Mucosa of descending colon (tissue), 3 donors: ENCODE measurements at regions not wholly inside any gene's neighbourhood (a gene's known extent, or its start where the extent isn't known, plus 50 kb on each side); places are given as distances from the start of the nearest gene placed in this dataset.
"Not testable (repeated sequence)": the region's sequence is repeated elsewhere in the genome, so short reads cannot be mapped to it uniquely, and the experiment has no call there.

Source experiments
- ATAC-seq: fragments of 200-7000 bp; cut with Tn5 transposase; one replicate; pipeline ENCODE4 v1.9.1; 2020; ENCODE audit warnings: mild to moderate bottlenecking, moderate library complexity
- DNase-seq, 3 donors: peaks; one replicate each; pipeline ENCODE4 v3.0.0-alpha.2; 2020
- H3K36me3 ChIP-seq: fragments of 200-600 bp; one replicate; pipeline ENCODE4 v1.8.0; 2021; ENCODE audit warnings: low read depth, mild to moderate bottlenecking
- H3K4me1 ChIP-seq: fragments of 200-600 bp; one replicate; pipeline ENCODE4 v1.8.0; 2021; ENCODE audit warnings: low read depth, mild to moderate bottlenecking
- H3K4me3 ChIP-seq: fragments of 200-600 bp; one replicate; pipeline ENCODE4 v1.8.0; 2021; ENCODE audit warnings: mild to moderate bottlenecking
- H3K9me3 ChIP-seq: fragments of 200-600 bp; one replicate; pipeline ENCODE4 v1.8.0; 2021; ENCODE audit warnings: mild to moderate bottlenecking
- CTCF ChIP-seq: fragments of 200-600 bp; IDR thresholded peaks from one replicate; pipeline ENCODE4 v1.8.0; 2022; ENCODE audit warnings: antibody characterized with exemption, mild to moderate bottlenecking
- intact Hi-C, 2 donors: fragments of 100-400 bp; cut with DNase I in 1 of 2; cut with micrococcal nuclease in 1 of 2; formaldehyde crosslinking; loops; one replicate each; pipeline versions ENCODE4 v1.11.0 to v1.11.1; 2022; cut with DNase I, micrococcal nuclease
- donor health status: DM: no; HTN: no; CAD: no; lungs with moderate emphysema.
- donor health status: DM: no; HTN: no; CAD: no.
- donor health status: DM: no; HTN: yes; CAD: no.

- H3K4me1 ChIP-seq, ATAC-seq, intact Hi-C loops: not testable (repeated sequence)
These were observed 3051.6 kb downstream of the RPIA start for GRCh38 chr2:91742973-91743490.

GRCh38 chr2:91743910-91744309 is 3052.4 kb downstream of the RPIA start:
- H3K9me3 ChIP-seq, H3K4me1 ChIP-seq, H3K4me3 ChIP-seq, intact Hi-C loops, H3K36me3 ChIP-seq, ATAC-seq, DNase-seq: not testable (repeated sequence)

More at GRCh38 chr2:91742973-91743490, 3051.6 kb downstream of the RPIA start:
- H3K36me3 ChIP-seq, DNase-seq, H3K9me3 ChIP-seq, H3K4me3 ChIP-seq: not testable (repeated sequence)

- DNase-seq, intact Hi-C loops, H3K4me1 ChIP-seq, H3K36me3 ChIP-seq, H3K9me3 ChIP-seq, ATAC-seq, H3K4me3 ChIP-seq: not testable (repeated sequence)
These were observed 3053.2 kb downstream of the RPIA start for GRCh38 chr2:91744700-91745141.

- ATAC-seq = peak; percentile 37
- no peaks in the 10 kb centered on the region for H3K9me3 ChIP-seq
- H3K4me1 ChIP-seq = no peaks in the 10 kb centered on the region
- H3K4me3 ChIP-seq = no peak overlapping the region
- no peak for DNase-seq
- H3K36me3 ChIP-seq = no peaks in the 10 kb centered on the region
- TF ChIP-seq CTCF = no peak
- intact Hi-C loops = no loop called here
These were observed 3057.4 kb downstream of the RPIA start for GRCh38 chr2:91748902-91749301.

- H3K4me1 ChIP-seq, intact Hi-C loops: not testable (repeated sequence)
These were observed 3058.2 kb downstream of the RPIA start for GRCh38 chr2:91749665-91750064.

GRCh38 chr2:91759361-91759941 is 3068.0 kb downstream of the RPIA start:
- peak; percentile 45 for ATAC-seq
- DNase-seq = not testable (repeated sequence)

More at GRCh38 chr2:91749665-91750064, 3058.2 kb downstream of the RPIA start:
- DNase-seq, H3K36me3 ChIP-seq, H3K4me3 ChIP-seq, H3K9me3 ChIP-seq, ATAC-seq: not testable (repeated sequence)

GRCh38 chr2:91760672-91761071 is 3069.2 kb downstream of the RPIA start:
- intact Hi-C loops, DNase-seq: not testable (repeated sequence)

More at GRCh38 chr2:91759361-91759941, 3068.0 kb downstream of the RPIA start:
- H3K4me3 ChIP-seq, H3K4me1 ChIP-seq, H3K36me3 ChIP-seq, H3K9me3 ChIP-seq, intact Hi-C loops: not testable (repeated sequence)

GRCh38 chr2:91762312-91762711 is 3070.8 kb downstream of the RPIA start:
- DNase-seq, ATAC-seq, intact Hi-C loops, H3K36me3 ChIP-seq, H3K4me3 ChIP-seq, H3K9me3 ChIP-seq, H3K4me1 ChIP-seq: not testable (repeated sequence)

More at GRCh38 chr2:91760672-91761071, 3069.2 kb downstream of the RPIA start:
- not testable (repeated sequence) for H3K36me3 ChIP-seq, H3K4me3 ChIP-seq, H3K9me3 ChIP-seq, H3K4me1 ChIP-seq
- peak; percentile 14 for ATAC-seq

- H3K4me3 ChIP-seq, H3K9me3 ChIP-seq, DNase-seq, H3K36me3 ChIP-seq, intact Hi-C loops, H3K4me1 ChIP-seq: not testable (repeated sequence)
- peak; percentile 41 for ATAC-seq
These were observed 3072.2 kb downstream of the RPIA start for GRCh38 chr2:91763710-91764109.

- ATAC-seq, H3K36me3 ChIP-seq, DNase-seq, H3K4me3 ChIP-seq, intact Hi-C loops, H3K9me3 ChIP-seq, H3K4me1 ChIP-seq: not testable (repeated sequence)
These were observed 3073.1 kb downstream of the RPIA start for GRCh38 chr2:91764581-91765002.

- ATAC-seq = peak; percentile 16
- DNase-seq, H3K4me3 ChIP-seq, H3K4me1 ChIP-seq, intact Hi-C loops, H3K9me3 ChIP-seq, H3K36me3 ChIP-seq: not testable (repeated sequence)
These were observed 3073.7 kb downstream of the RPIA start for GRCh38 chr2:91765018-91765754.

- H3K36me3 ChIP-seq, H3K9me3 ChIP-seq, intact Hi-C loops, H3K4me3 ChIP-seq, H3K4me1 ChIP-seq: not testable (repeated sequence)
- ATAC-seq (peak; percentile 93), DNase-seq (peak; percentile 77 to 87 (median 82))
These were observed 3075.0 kb downstream of the RPIA start for GRCh38 chr2:91766349-91767048.

- not testable (repeated sequence) for H3K4me3 ChIP-seq
These were observed 3076.8 kb downstream of the RPIA start for GRCh38 chr2:91768301-91768700.

More at GRCh38 chr2:91768301-91768700, 3076.8 kb downstream of the RPIA start:
- DNase-seq, H3K36me3 ChIP-seq, H3K9me3 ChIP-seq, ATAC-seq, intact Hi-C loops, H3K4me1 ChIP-seq: not testable (repeated sequence)
